Subcutaneous abdominal adipose tissue (tissue), 5 donors: ENCODE measurements at regions not wholly inside any gene's neighbourhood (a gene's known extent, or its start where the extent isn't known, plus 50 kb on each side); places are given as distances from the start of the nearest gene placed in this dataset.

ENCODE experiments used
- H3K27ac ChIP-seq: one replicate; pipeline ENCODE4 v1.7.0; 2013; ENCODE audit warnings: low read depth, mild to moderate bottlenecking, inconsistent platforms, low read length, moderate library complexity
- H3K27me3 ChIP-seq, 5 donors: one replicate each; pipeline ENCODE4 v1.7.0; 2013; ENCODE audit warnings: low read length in 5 of 5, inconsistent platforms in 1 of 5; ENCODE audit not compliant: control insufficient read depth in 5 of 5, insufficient read depth in 4 of 5
- H3K36me3 ChIP-seq, 5 donors: one replicate each; pipeline ENCODE4 v1.7.0; 2013; ENCODE audit warnings: low read length in 5 of 5; ENCODE audit not compliant: control insufficient read depth in 5 of 5, insufficient read depth in 5 of 5
- H3K4me1 ChIP-seq, 5 donors: one replicate each; pipeline ENCODE4 v1.7.0; 2013; ENCODE audit warnings: low read length in 5 of 5, mild to moderate bottlenecking in 3 of 5, moderate library complexity in 1 of 5; ENCODE audit not compliant: control insufficient read depth in 5 of 5, insufficient read depth in 5 of 5
- H3K4me3 ChIP-seq, 5 donors: one replicate each; pipeline ENCODE4 v1.7.0; 2013; ENCODE audit warnings: low read length in 5 of 5, low read depth in 1 of 5
- H3K9ac ChIP-seq, 5 donors: one replicate each; pipeline ENCODE4 v1.7.0; 2013; ENCODE audit warnings: low read length in 5 of 5, mild to moderate bottlenecking in 4 of 5, moderate library complexity in 3 of 5
- H3K9me3 ChIP-seq, 5 donors: one replicate each; pipeline ENCODE4 v1.7.0; 2013; ENCODE audit warnings: low read length in 5 of 5; ENCODE audit not compliant: control insufficient read depth in 5 of 5
- donor health status: healthy.
- donor health status: healthy.
- donor health status: healthy.
- donor health status: healthy.
- donor health status: healthy.

DNA sequence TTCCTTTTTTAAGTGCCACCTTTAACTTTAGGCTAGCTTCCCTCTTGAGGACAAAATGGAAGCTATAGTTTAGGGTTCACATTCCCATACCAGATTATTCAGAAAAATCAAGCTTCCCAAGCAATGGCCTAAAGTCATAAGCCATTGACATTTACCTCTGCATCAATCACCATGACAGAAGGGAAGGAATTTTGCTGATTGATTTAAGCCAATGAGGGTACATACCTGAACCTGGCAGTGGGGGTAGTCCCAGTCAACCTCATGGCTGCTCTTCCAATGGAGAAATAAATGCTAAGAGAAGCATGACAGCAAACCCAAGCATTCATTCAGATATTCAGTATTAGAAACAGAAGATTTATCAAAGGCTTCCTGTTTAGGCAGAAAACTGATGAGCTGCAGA, 128.4 kb upstream of the CREB1 start:
- Histone ChIP-seq H3K4me1 (peaks cover 0 to 2% (median 0%) of the 10 kb centered on the region in 5 donors), H3K9me3 (peaks cover 0 to 3% (median 0%) of the 10 kb centered on the region in 5 donors), H3K4me3 (no peak overlapping the region), H3K36me3 (no peaks in the 10 kb centered on the region), H3K9ac (no peak overlapping the region), H3K27me3 (no peaks in the 10 kb centered on the region), H3K27ac (no peak overlapping the region)

DNA sequence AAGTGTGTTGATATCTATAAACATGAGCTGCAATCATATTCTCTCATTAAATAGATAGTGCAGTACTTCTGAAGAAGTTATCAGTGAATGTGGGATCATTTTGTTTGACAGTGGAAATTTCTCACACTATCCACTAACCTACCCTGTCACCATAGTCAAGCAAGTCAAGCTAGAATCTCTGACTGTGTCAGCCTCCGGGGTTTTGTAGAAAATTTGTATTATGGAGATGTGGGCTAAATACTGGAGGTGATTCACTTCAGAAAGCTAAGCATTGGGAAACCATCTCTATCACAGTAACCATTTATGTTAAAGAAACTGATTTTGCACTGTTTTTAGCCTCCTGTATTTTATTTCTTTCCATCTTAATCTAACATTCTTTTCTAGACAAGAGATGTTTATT, 126.6 kb upstream of the CREB1 start:
- no peak overlapping the region for H3K4me3 ChIP-seq
- no peaks in the 10 kb centered on the region for H3K36me3 ChIP-seq
- no peaks in the 10 kb centered on the region for H3K27me3 ChIP-seq
- peaks cover 0 to 2% (median 0%) of the 10 kb centered on the region in 5 donors for H3K4me1 ChIP-seq
- no peak overlapping the region for H3K9ac ChIP-seq
- no peak overlapping the region for H3K27ac ChIP-seq
- peaks cover 0 to 3% (median 0%) of the 10 kb centered on the region in 5 donors for H3K9me3 ChIP-seq

DNA sequence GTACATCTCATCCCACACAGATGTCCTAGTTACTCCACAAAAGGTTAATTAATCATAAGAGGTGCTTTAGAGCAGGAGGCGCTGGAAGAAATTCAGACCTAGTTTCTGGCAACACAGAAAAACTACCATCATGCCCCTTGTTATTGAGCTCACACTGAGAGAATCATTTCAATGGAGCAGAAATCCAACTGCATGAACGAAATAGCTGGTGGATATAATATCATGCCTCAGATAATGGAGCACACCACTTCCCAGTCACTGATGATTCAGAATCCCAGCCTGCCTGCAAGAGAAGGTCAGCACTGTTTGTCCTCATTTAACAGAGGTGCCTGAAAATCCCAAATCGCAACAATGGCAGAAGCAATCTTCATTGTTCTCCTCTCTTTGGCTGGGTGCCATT, 125.8 kb upstream of the CREB1 start:
- H3K36me3 ChIP-seq, result no peaks in the 10 kb centered on the region
- no peaks in the 10 kb centered on the region for H3K27me3 ChIP-seq
- no peak overlapping the region for H3K27ac ChIP-seq
- peaks cover 0 to 3% (median 0%) of the 10 kb centered on the region in 5 donors for H3K9me3 ChIP-seq
- no peak overlapping the region for H3K9ac ChIP-seq
- peaks cover 0 to 3% (median 0%) of the 10 kb centered on the region in 5 donors for H3K4me1 ChIP-seq
- no peak overlapping the region for H3K4me3 ChIP-seq

DNA sequence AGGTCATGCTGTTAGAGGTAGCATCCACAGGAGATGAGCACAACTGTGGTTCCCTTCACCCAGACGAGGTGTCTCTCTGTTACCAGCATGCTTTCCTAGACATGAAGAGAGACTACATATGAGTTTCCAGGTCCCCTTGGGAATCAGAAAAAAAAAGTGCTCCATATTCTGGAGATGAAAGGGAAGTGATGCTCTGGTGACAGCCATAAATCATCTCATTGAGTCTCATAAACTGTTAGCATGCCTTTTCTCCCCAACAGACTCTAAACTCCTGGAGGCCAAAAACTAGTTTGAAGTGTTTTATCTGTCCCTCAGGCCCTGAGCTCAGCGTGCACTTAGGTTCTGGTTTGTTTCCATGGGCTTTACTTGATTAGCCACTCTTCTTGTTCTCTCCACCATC, 124.6 kb upstream of the CREB1 start:
- Histone ChIP-seq H3K9ac (no peak overlapping the region), H3K4me3 (no peak overlapping the region), H3K36me3 (no peaks in the 10 kb centered on the region), H3K4me1 (peaks cover 0 to 3% (median 0%) of the 10 kb centered on the region in 5 donors), H3K27me3 (no peaks in the 10 kb centered on the region), H3K9me3 (peaks cover 0 to 3% (median 0%) of the 10 kb centered on the region in 5 donors), H3K27ac (no peak overlapping the region)

DNA sequence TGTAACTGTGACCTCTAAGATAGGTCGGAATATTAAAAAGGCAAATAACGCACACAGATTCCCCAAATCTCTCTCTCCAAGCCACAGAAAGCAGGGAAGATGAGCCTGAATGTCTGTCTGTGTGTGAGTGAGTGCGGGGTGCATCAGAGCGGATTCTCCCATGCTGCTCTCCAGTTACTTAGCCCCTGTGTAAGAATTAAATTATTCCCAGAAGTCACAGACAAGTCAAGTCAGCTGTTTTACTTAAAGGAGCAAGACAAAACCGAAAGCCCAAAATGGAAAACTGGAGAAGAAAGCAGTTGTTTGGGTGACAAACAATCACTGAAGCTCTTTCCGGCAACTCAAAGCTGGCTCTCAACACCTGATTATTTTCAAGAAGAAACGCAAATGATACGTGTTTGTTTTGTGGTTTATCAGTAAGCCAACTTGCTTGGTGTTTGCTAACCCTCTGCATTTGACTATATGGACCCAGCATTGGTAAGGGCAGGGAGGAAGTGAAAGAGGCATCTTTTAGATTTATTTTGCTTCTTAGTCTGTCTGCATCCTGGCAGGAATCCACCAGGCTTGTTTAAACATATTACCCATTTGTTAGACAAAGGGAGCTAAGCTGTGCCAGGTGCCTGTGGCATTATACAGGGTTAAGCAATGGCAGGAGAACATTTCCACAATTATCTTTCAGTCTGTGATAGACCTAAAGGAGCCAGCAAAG, 121.5 kb upstream of the CREB1 start:
- Histone ChIP-seq H3K27ac (no peak overlapping the region), H3K9me3 (peaks cover 0 to 3% (median 0%) of the 10 kb centered on the region in 5 donors), H3K4me3 (peak overlapping the region in 2 of 5 donors; percentile 7 to 8), H3K4me1 (peaks cover 0 to 3% (median 0%) of the 10 kb centered on the region in 5 donors), H3K9ac (peak overlapping the region in 1 of 5 donors; percentile 18), H3K27me3 (no peaks in the 10 kb centered on the region), H3K36me3 (no peaks in the 10 kb centered on the region)

DNA sequence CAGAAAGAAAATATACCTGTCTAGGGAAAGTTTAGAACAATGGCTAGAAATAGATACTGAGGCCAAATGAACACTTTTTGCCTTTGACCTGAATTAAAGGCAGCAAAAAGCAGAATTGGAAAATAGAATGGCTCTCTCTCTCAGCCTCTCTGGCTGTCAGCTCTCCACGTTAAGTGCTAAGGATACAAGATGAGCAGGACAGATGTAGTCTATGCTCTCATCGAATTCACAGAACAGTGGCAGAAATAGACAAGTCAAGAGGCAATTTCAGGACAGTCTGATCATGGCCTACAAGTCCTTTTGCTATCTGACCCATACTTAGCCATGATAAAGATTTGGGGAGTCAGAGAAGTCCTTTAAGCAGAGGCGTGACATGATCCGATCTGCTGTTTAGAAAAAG, 120.2 kb upstream of the CREB1 start:
- Histone ChIP-seq H3K4me3 (no peak overlapping the region), H3K9me3 (no peaks in the 10 kb centered on the region), H3K9ac (no peak overlapping the region), H3K36me3 (no peaks in the 10 kb centered on the region), H3K4me1 (peaks cover 0 to 3% (median 0%) of the 10 kb centered on the region in 5 donors), H3K27ac (no peak overlapping the region), H3K27me3 (no peaks in the 10 kb centered on the region)

DNA sequence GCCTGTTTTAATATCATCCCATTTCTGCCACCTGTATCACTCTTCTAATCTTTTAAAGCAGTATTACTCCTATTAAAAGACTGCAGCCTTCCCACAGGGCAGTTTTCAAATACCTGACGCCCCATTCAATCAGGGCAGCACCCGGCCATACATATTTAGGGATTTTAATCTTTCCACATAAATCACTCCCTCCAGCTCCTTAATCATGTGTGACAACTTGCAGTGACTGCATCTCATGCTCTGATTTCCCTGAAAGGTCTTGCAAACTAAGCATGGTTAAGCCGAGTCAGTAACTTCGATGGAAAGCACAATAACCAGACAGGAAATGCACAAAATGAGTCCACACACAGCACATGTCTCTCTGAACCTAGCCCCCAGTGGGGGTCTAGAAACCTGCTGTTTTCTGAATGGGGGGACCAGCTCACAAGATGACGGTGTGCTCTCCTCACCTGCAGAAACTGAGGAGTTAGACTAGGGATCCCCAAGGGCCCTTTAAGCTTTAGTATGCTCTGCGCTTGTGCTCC, 116.9 kb upstream of the CREB1 start:
- Histone ChIP-seq H3K27ac (no peak overlapping the region), H3K9me3 (no peaks in the 10 kb centered on the region), H3K9ac (no peak overlapping the region), H3K27me3 (no peaks in the 10 kb centered on the region), H3K4me3 (no peak overlapping the region), H3K36me3 (no peaks in the 10 kb centered on the region), H3K4me1 (peaks cover 0 to 3% (median 0%) of the 10 kb centered on the region in 5 donors)

DNA sequence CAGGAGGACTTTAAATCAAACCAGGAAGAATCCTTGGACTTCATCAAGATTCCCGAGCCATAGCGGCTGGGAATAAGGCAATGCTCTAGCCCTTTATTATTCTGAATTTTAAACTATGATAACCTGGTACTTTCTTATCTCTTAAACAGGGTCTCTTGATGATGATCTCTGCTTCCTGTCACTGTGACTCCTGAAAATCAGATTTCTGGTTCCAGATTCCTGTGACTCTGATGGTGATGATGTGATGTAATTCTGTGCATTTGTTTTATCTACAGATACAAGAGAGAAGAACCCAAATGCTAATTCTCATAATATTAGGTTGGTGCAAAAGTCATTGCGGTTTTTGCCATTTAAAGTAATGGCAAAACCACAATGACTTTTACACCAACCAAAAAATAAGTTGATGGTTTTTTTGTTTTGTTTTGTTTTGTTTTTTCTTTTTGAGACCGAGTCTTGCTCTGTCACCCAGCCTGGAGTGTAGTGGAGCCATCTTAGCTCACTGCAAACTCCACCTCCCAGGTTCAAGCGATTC, 116.3 kb upstream of the CREB1 start:
- H3K9ac ChIP-seq, result no peak overlapping the region
- no peaks in the 10 kb centered on the region for H3K9me3 ChIP-seq
- no peaks in the 10 kb centered on the region for H3K27me3 ChIP-seq
- no peak overlapping the region for H3K27ac ChIP-seq
- H3K36me3 ChIP-seq, result no peaks in the 10 kb centered on the region
- H3K4me1 ChIP-seq, result peaks cover 0 to under 1% (median 0%) of the 10 kb centered on the region in 5 donors
- no peak overlapping the region for H3K4me3 ChIP-seq

DNA sequence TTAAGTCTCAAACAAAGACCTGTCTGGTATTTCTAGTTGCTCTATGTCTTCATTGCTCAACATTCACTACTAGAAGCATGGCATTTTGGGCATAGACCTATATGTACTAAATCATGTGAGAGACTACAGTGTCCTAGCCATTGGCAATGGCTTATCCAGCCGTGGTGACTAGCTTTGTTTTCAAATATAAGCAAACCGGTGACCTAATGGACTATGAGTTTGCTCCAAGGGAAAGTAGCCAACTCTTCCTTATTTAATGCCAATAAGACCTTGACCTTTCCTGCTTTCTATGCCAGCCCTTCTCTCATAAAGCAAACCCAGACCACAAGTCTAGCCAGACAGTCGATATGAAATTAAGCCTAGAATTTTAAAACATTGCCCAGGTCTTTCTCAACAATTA, 113.7 kb upstream of the CREB1 start:
- H3K27me3 ChIP-seq, result no peaks in the 10 kb centered on the region
- no peaks in the 10 kb centered on the region for H3K4me1 ChIP-seq
- H3K9me3 ChIP-seq, result no peaks in the 10 kb centered on the region
- no peak overlapping the region for H3K9ac ChIP-seq
- H3K27ac ChIP-seq, result no peak overlapping the region
- no peak overlapping the region for H3K4me3 ChIP-seq
- H3K36me3 ChIP-seq, result no peaks in the 10 kb centered on the region

DNA sequence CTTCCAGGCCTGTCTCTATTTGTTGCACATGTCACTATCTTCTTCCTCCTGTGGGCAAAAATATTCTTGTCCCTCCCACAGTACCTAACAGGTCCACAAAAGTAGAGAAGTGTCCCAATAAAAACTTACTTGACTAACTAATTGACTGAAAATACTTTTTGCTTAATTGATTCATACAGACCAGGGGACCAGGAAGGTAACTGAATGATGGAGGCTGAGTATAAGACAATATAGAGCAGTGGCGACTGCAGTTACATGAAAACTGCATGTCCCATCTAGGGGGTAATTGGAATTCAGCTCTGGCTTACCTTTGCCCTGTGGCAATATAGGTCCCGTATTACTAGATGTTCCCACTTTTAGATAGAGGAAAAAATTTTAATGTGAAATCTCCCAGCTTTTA, 112.9 kb upstream of the CREB1 start:
- no peaks in the 10 kb centered on the region for H3K27me3 ChIP-seq
- no peak overlapping the region for H3K27ac ChIP-seq
- no peak overlapping the region for H3K4me3 ChIP-seq
- no peak overlapping the region for H3K9ac ChIP-seq
- H3K4me1 ChIP-seq, result no peaks in the 10 kb centered on the region
- no peaks in the 10 kb centered on the region for H3K36me3 ChIP-seq
- no peaks in the 10 kb centered on the region for H3K9me3 ChIP-seq
